HG03097 (cell line): ENCODE measurements at regions not wholly inside any gene's neighbourhood (a gene's known extent, or its start where the extent isn't known, plus 50 kb on each side); places are given as distances from the start of the nearest gene placed in this dataset.
"Not testable (repeated sequence)": the region's sequence is repeated elsewhere in the genome, so short reads cannot be mapped to it uniquely, and the experiment has no call there.

Source experiments
- ATAC-seq: cut with Tn5 transposase; IDR thresholded peaks from one replicate; pipeline ENCODE4 v1.9.1; 2021; ENCODE audit not compliant: unreplicated experiment, low FRiP score

DNA sequence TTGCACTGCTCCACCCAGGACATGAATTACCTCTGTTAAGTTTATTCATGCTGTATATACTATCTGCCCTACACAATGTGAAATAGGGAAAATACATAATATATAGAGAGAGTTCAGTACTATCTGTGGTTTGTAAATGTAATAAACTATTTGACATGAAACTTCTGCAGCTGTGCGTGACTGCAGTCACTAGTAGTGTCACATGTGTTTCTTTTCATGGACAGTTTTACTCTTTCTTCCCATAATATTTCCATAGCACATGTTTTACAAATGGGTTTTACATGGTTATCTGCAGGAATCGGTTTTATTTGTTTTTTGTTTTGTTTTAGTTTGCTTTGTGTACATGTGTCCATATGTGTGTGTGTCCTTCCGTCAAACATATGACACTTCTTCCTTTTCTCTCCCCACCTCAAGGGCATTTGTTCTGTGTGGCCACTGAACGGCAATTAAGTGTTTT is 1644.1 kb upstream of the FLRT2 start:
- ATAC-seq: no peak

DNA sequence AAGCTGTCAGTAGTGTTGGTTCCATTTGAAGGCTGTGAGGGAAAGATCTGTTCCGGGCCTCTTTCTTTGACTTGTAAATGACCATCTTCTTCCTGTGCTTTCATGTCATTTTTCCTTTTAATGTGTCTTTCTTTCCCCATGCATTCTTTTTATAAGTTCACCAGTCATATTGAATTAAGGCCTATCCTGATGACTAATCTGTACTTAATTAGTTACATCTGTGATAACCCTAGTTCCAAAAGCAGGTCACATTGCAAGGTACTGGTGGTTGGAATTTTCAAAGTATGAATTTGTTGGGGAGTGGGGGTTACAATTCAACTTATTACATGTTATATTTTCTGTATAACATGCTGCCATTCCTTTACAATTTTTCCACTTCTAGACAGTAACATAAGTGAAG is 1642.1 kb upstream of the FLRT2 start:
- no peak for ATAC-seq

DNA sequence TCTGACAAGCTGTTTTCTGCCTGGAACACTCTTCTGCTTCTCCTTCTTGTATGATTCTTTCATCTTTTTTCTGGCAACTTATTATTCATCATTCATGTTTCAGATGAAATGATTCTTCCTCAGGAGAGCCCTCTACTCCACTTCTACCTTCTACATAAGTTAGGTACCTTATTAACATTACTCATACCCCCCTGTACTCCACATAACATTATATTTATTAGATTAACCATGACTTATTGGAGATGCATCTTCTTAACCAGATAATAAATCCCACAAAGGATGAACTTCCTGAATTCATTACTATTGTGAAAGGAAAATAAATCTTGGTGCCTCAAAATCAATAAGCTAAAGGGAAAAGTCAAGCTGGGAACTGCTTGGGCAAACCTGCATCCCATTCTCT is 1636.5 kb upstream of the FLRT2 start:
- no peak for ATAC-seq

DNA sequence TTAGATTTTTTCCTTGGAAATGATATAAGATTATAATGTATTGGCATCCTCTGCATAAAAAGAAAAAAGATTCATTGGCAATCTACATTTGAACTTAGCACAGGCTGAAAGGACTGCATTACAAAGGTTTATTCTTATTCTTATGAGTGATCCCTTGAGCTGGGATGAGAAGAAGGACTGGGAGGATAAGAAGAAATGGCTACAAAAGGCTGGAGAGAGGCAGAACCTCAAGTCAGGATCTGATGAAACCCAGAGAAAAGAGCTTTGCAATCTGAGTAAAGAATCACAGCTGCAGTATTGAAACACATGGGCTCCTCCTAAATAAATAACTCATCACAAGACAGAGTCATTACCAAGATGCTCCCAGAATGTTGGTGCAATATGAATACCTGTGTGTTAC is 1635.4 kb upstream of the FLRT2 start:
- ATAC-seq: no peak

DNA sequence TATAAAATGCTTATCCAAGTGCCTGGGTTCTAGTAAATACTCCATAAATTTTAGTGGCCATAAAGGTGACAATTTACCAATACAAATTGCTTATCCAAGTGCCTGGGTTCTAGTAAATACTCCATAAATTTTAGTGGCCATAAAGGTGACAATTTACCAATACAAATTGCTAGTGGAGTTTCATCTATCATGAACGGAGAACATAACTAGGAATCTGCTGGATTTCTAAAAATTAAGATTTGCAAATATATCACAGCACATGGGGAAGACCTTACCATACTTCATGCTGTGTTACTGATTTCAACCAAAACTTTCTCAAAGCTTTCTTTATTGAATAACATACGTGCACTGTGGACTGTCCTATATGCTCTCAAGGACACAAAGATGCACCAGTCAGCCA is 1631.4 kb upstream of the FLRT2 start:
- ATAC-seq: not testable (repeated sequence)

DNA sequence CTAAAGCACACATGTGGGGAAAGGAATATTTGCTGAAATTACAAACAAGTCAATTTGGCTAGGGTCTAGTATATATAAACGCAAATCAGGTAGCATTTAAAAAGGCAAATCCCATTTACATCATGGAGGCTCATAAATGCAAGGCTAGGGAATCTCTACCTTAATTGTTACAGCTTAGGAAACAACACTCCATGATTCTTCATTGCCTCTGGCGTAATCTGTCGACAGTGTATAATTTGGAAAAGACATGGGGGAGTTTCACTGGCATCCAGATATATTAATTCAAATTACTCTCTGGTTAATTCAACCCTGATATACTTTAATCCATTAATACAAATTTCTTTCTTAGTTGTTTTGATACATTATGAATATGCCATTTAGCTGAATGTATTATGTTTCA is 1630.2 kb upstream of the FLRT2 start:
- no peak for ATAC-seq

DNA sequence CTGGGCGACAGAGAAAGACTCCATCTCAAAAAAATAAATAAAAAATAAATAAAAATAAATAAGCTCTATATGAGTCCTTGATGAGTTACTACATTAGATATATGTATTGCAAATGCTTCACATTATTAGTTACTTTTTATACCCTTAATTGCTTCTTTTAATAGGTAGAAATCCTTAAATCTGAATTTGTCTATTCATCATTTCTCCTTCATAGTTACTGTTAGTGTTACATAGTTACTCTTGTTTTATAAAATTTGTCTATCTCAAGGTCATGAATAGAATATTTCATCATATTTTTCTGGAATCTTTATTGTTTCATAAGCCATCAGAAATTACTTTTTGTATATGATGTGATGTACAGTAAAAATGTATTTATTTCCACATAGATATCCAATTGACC is 1624.8 kb upstream of the FLRT2 start:
- ATAC-seq: no peak

DNA sequence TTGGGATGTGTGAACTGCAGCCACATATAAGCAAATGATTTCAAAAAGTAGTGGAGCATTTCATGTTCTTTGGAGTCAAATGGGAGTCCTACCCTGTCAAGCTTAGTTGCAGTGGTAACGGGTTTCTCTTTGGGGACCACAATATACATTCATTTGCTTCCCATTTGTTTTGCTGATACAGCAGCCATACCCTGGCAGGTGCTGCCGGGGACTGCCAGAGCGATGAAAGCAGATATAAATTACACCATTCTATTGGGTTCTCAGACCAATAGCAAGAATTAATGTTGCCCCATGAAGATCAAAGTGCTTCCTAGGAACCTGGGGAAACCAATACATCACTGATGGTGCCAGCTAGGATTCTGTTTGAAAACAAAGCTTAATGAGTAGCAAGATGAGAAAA is 1621.5 kb upstream of the FLRT2 start:
- ATAC-seq: no peak

DNA sequence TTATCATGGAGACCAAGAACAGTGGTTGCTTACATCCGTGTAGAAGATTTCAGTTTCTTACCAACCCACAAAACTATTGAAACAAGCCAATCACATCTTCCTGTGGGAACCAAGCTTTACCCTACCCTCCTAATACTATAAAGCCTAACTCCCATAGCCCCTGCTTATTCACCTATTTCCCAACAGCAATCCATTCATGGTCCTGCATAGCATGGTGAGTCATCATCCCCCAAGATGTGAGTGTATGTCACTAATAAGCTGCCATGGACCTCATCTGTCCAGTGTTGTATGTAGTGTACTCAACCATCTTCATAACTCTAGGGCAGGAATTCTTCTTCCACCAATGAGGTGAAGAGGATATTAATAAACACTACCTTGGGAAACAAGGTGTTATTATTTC is 1620.4 kb upstream of the FLRT2 start:
- no peak for ATAC-seq

DNA sequence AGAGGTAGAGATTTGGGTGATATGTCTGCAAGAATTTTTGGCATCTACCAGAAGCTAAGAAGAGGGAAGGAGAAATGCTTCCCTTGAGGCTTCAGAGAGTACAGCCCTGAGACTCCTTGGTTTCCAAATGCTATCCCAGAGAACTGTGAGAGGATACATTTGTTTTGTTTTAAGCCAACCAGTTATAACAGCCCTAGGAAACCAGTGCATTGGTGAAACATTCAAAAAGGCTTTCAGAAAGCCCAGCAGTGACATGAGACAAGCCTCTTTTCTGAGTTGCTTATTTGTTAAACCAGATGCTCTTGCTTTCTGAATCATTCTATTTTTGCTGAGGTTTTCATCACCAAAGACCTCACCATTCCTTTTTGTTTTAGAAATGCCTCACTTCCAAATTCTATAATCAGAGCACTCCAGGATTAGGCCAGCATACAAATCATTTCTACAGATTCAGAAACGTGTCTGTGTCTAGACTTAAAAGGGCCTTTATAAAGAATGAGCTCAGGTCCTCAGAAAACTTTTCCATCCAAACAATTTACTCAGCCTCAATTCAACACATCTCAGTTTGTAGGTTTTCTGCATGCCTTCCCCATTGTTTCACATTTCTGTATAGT is 1617.8 kb upstream of the FLRT2 start:
- ATAC-seq: no peak

DNA sequence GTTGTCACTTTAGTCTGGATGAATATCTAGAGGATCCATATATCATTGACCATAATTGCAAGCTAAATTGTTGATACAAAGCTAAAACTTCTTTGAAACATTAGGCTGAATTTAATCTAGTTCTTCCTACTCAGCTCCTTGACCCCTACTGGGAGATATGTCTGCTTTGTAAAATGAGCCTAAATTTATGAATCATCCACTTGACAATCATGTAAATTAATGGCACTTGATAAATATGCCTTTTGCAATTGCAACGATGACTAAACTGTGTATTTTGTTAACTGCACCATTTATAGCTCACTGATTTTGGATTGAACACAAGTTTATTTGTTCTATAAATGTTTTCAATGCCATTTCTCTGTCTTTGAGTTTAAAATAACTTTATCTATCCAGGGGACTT is 1616.5 kb upstream of the FLRT2 start:
- no peak for ATAC-seq

DNA sequence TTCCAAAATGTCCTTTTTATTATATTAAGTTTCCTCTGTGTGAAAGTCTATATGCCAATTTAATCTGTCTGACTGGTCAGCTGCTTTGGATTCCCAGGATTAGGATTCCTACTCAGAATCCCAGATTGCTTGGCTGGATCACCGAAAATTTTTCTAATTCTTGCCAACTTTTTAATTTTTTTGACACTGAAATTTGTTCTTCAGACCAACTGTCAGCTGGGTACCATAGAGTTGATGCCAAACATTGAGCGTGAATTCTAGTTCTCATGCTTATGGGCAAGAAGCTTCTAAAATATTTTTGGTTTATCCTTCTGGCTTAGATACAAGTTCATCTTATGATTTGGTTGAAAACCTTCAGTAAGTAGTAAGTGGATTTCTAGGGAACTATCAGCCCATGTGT is 1611.4 kb upstream of the FLRT2 start:
- ATAC-seq: no peak

DNA sequence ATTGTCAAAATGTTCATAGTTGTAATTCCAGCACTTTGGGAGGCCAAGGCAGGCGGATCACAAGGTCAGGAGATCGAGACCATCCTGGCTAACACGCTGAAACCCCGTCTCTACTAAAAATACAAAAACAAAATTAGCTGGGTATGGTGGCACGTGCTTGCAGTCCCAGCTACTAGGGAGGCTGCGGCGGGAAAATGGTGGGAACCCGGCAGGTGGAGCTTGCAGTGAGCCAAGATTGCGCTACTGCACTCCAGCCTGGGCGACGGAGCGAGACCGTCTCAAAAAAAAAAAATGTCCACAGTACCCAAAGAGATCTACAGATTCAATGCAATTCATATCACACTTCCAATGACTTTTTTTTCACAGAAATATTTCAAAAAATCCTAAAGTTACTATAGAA is 1610.3 kb upstream of the FLRT2 start:
- not testable (repeated sequence) for ATAC-seq

DNA sequence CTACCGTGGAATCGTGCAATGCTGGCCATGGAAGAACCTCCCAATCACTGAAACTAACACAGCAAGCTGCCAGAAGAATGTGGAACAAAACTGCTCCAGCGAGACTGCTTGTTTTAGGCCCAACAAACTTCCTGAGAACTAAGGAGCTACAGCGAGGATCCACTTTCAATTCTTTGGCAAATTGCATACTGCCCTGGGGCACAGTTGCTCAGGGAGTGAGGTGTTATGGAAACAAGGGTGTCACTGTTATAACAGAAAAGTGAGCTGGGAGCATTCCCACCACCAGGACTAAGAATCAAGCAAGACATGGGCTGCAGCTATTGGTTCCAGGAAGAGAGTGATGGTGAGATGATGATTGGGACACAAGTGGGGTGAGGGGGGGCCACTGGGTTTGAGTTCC is 1606.1 kb upstream of the FLRT2 start:
- ATAC-seq: no peak

DNA sequence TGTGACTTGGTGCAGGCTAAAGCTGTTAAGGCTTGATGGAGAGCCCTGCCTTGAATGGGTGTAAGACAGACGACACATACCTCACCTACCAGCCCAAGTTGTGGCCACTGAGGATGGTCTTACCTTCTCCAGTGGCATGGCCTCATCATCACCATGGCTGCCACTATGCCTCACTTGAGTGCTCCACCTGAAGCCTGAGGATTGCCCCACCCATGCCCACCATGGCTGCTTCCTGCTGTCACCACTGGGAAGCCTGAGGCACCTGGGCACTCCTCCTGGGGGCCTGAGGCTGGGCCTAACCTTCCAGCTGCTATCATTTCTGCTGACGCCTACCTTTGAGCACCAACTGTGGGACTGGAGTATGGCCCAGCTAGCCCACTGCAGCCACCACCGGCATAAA is 1605.7 kb upstream of the FLRT2 start:
- ATAC-seq: no peak

DNA sequence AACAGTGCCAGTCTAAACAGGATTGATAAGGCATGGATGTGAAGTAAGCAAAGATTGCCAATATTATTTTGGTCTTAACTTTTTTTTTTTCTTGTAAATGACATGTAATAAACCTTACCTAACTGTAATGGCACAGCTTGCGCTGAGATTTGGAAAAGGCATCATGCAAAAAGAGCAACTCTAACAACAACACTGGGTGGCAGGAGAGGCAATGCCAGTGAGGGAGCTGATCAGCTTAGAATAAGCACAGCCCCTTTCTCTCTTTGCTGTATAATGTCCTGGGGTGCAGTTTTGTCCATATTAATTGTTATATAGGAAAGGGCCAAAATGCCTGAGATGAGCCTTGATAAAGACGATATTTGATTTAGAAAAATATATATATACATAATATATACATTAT is 1589.7 kb upstream of the FLRT2 start:
- ATAC-seq: no peak

DNA sequence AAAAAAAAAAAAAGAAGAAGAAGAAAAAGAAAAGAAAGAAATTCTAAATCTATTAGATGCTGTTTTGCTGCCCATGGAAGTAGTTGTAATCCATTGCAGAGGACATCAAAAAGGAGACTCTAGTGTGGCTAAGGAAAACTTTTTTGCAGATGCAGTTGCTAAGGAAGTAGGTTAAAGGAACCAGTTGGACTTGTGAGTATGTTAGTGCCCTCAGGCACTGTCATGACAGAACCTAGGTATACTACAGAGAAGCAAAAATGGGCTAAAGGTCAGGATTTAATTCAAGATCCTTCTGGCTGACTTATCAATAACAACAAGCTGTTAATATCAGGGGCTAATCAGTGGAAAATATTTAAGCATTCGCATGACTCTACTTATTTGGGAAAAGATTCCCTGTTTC is 1571.6 kb upstream of the FLRT2 start:
- no peak for ATAC-seq

DNA sequence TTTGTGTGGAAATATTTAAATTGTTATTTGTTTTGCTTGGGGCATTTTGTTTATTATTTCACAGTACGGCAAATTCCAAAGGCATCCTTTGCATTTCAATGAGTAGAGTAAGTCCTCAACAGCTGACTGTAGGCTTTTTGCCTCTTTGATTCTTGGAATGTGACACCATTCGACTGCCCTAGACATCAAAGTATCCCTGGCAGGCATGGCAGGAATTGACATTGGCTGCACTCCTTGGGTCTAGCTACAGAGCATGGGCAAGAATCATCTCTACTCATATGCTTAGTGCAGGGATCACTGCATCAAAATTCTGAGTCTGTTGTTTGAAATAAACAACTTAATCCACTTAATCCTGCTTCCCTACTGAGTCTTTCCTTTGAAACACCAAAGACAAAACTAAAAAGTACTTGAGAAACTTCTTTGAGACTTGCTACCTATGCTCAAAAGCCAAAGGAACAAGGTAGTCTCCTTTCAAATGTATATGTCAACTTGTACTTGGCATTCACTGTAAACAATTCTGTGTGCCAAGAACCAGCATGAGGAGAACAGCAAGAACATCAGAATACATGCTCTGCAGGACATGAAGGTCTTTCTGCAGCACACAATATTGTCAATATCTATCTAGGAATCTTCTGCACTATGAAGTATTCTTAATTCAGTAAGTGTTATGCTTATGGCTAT is 1569.0 kb upstream of the FLRT2 start:
- no peak for ATAC-seq

DNA sequence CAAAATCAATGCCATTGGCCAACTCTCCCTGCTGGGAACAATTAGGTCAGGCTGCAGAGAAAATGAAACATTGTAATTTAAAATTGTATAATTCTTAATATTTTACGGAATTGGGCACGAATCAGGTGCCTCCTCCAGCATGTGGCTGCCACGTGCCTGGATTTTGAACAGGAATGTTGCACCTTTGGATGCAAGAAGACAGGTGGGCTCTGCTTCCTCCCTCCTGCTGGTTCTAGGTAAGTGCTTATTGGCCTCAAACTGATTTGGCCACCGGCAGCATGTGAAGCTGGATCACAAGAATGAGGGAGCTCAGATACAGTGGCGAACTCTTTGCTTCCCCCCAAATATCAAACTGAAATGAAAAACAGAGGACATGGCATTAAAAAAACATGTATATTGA is 1559.9 kb upstream of the FLRT2 start:
- no peak for ATAC-seq

DNA sequence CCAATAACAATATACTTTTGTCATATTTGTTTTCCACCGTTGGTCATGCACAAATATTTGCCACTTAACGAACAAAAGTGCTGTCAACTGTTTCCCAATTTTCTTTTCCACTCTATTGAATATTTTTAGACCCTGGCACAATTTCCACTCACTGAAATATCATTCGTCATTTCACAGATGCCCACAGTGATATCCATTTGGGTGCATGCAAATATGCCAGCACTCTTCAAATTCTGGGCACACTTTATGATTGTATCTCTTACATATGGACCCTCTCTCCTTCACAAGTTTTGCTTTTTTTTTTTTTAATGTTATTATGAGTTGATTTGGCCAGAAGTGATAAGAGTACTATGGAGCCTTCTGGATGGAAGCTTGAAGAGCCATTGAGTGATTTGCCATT is 1557.3 kb upstream of the FLRT2 start:
- no peak for ATAC-seq

DNA sequence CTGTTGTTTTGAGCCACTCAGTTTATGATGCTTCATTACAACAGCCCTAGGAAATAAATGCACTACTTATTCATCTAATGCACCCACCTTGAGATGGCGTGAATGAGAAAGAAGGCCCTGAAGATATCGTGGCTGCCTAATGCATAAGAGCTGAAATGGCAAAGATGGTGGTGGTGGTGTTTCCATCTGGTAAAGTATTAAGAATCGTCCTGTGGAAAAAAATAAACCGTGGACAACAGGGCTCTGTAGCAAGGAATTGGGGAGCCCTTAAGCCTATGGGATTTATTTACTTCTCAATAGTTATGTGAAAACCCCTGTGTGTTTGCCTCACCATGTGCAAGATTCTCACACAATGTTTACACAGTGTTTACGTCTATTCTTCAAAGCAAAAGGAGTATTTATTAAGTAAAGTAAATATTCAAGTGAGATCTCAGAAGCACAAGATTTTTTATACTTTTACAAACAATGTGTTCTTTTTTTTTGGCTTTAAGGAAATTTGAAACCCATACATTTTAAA is 1555.2 kb upstream of the FLRT2 start:
- ATAC-seq: no peak

DNA sequence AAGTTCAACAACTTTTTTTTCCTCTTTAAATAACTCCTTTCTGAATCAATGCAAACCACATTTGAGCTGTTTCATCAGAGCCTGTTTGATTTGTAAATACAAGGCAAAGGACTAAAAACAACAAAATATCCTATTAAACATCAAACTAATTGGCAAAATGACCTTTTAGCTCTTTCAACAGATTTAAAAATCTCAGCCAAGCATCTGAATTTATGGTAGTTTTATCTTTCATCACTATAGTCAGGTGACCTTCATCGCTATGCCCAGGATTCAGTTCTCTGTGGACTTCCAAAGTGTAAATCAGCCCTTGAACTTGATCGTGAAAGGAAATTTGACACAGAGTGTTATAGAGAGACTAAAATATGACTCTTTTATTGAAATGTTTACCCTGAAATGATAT is 1554.5 kb upstream of the FLRT2 start:
- no peak for ATAC-seq
